ENCODE measurements at regions not wholly inside any gene's neighbourhood (a gene's known extent, or its start where the extent isn't known, plus 50 kb on each side); places are given as distances from the start of the nearest gene placed in this dataset.

- TF ChIP-seq, protein P1, sequence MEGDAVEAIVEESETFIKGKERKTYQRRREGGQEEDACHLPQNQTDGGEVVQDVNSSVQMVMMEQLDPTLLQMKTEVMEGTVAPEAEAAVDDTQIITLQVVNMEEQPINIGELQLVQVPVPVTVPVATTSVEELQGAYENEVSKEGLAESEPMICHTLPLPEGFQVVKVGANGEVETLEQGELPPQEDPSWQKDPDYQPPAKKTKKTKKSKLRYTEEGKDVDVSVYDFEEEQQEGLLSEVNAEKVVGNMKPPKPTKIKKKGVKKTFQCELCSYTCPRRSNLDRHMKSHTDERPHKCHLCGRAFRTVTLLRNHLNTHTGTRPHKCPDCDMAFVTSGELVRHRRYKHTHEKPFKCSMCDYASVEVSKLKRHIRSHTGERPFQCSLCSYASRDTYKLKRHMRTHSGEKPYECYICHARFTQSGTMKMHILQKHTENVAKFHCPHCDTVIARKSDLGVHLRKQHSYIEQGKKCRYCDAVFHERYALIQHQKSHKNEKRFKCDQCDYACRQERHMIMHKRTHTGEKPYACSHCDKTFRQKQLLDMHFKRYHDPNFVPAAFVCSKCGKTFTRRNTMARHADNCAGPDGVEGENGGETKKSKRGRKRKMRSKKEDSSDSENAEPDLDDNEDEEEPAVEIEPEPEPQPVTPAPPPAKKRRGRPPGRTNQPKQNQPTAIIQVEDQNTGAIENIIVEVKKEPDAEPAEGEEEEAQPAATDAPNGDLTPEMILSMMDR (IDR thresholded peaks at IDR 0.05), result no peak
- no peak overlapping the region for H3K27ac ChIP-seq
- no peak overlapping the region for H3K4me3 ChIP-seq
- no peak for DNase-seq (ENCODE audit: low spot score in 2 of 2)
- intact Hi-C loops (cut with DNase I), result no loop called here
- H3K4me1 ChIP-seq, result no peaks in the 10 kb centered on the region
- no peaks in the 10 kb centered on the region for H3K36me3 ChIP-seq
- H3K27me3 ChIP-seq, result no peaks in the 10 kb centered on the region
- no peaks in the 10 kb centered on the region for H3K9me3 ChIP-seq
These were observed 125.6 kb upstream of the EOMES start for GRCh38 chr3:27847697-27848096.

- no peak overlapping the region for H3K27ac ChIP-seq
- TF ChIP-seq, protein P1 (IDR thresholded peaks at IDR 0.05), result no peak
- peaks cover 0 to 4% of the 10 kb centered on the region in 2 donors for H3K9me3 ChIP-seq
- H3K4me3 ChIP-seq, result no peak overlapping the region
- no peaks in the 10 kb centered on the region for H3K36me3 ChIP-seq
- no peak for DNase-seq (ENCODE audit: low spot score in 2 of 2)
- no peaks in the 10 kb centered on the region for H3K4me1 ChIP-seq
- H3K27me3 ChIP-seq, result no peaks in the 10 kb centered on the region
- intact Hi-C loops (cut with DNase I), result no loop called here
These were observed 126.7 kb upstream of the EOMES start for GRCh38 chr3:27848826-27849225.

DNA sequence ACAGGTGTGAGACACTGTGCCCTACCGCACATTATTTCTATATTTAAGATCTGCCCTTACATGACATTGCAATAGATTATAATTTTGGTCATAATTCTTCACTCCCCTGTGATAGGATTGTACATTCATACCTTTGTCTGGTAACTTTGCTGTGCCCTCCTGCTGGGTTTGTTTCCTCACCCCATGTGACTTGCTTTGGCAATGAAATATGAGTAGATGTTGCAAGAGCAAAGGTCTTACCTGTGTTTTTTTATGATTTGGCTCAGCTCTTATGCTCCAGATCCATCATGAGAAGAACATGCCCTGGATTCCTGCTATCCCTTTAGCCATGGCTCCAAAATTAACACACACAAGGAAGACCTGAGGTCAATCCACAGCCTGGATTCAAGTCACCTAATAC, 137.7 kb upstream of the EOMES start:
- Histone ChIP-seq H3K4me3 (no peak overlapping the region), H3K9me3 (peaks cover 0 to 13% of the 10 kb centered on the region in 2 donors), H3K27me3 (no peaks in the 10 kb centered on the region), H3K36me3 (no peaks in the 10 kb centered on the region), H3K4me1 (no peaks in the 10 kb centered on the region), H3K27ac (no peak overlapping the region)
- DNase-seq (ENCODE audit: low spot score in 2 of 2), result no peak
- intact Hi-C loops (cut with DNase I), result no loop called here
- TF ChIP-seq, protein P1 (IDR thresholded peaks at IDR 0.05), result no peak

GRCh38 chr3:27861046-27862036, 139.2 kb upstream of the EOMES start:
- TF ChIP-seq, protein P1 (IDR thresholded peaks at IDR 0.05), result no peak
- DNase-seq (ENCODE audit: low spot score in 2 of 2), result no peak
- Histone ChIP-seq H3K27ac (no peak overlapping the region), H3K36me3 (no peaks in the 10 kb centered on the region), H3K9me3 (no peaks in the 10 kb centered on the region), H3K27me3 (no peaks in the 10 kb centered on the region), H3K4me1 (no peaks in the 10 kb centered on the region), H3K4me3 (no peak overlapping the region)
- intact Hi-C loops (cut with DNase I), result no loop called here

- no peaks in the 10 kb centered on the region for H3K4me1 ChIP-seq
- no peak overlapping the region for H3K4me3 ChIP-seq
- H3K9me3 ChIP-seq, result peaks cover 0 to 17% of the 10 kb centered on the region in 2 donors
- TF ChIP-seq, protein P1 (IDR thresholded peaks at IDR 0.05), result no peak
- H3K27ac ChIP-seq, result no peak overlapping the region
- no peaks in the 10 kb centered on the region for H3K27me3 ChIP-seq
- no peak for DNase-seq (ENCODE audit: low spot score in 2 of 2)
- no peaks in the 10 kb centered on the region for H3K36me3 ChIP-seq
- intact Hi-C loops (cut with DNase I), result no loop called here
These were observed 143.6 kb upstream of the EOMES start for GRCh38 chr3:27865731-27866130.
